ENCODE measurements at regions not wholly inside any gene's neighbourhood (a gene's known extent, or its start where the extent isn't known, plus 50 kb on each side); places are given as distances from the start of the nearest gene placed in this dataset.

- POLR2A ChIA-PET = no interaction called here
- DNase-seq (ENCODE audit: low read depth, low spot score) = no peak
- Histone ChIP-seq H3K27ac (ENCODE audit: low read depth, low read length) (no peak overlapping the region), H3K4me3 (ENCODE audit: low read depth, low read length) (no peak overlapping the region), H3K9me3 (ENCODE audit: control insufficient read depth, insufficient read depth, low read length) (no peaks in the 10 kb centered on the region; the same call in 1 of the 2 replicates), H3K27me3 (ENCODE audit: control insufficient read depth, insufficient read depth, low read length) (no peaks in the 10 kb centered on the region)
- CTCF ChIA-PET = no interaction called here
- no peak for TF ChIP-seq CTCF (IDR thresholded peaks at IDR 0.05; ENCODE audit: low read depth, low read length)
Observed at GRCh38 chr13:21846605-21847004, 175.7 kb downstream of the FGF9 start.

GRCh38 chr13:21849323-21849722 lies 178.4 kb downstream of the FGF9 start:
- peak; percentile 64 for TF ChIP-seq CTCF (IDR thresholded peaks at IDR 0.05; ENCODE audit: low read depth, low read length)
- ChIA-PET POLR2A (no interaction called here), CTCF (interaction anchor here (0.7 to 1.0 kb wide), 3 partner anchors 25 to 618 kb away, joined by 3 to 4 read pairs (median 3); no protein-coding TSS in a partner anchor)
- no peaks in the 10 kb centered on the region for H3K9me3 ChIP-seq (ENCODE audit: control insufficient read depth, insufficient read depth, low read length)
- H3K27ac ChIP-seq (ENCODE audit: low read depth, low read length) = no peak overlapping the region
- no peaks in the 10 kb centered on the region for H3K27me3 ChIP-seq (ENCODE audit: control insufficient read depth, insufficient read depth, low read length)
- H3K4me3 ChIP-seq (ENCODE audit: low read depth, low read length) = no peak overlapping the region
- DNase-seq (ENCODE audit: low read depth, low spot score) = no peak

GRCh38 chr13:21850013-21851006 lies 179.4 kb downstream of the FGF9 start:
- no peaks in the 10 kb centered on the region for H3K9me3 ChIP-seq (ENCODE audit: control insufficient read depth, insufficient read depth, low read length)
- no peak overlapping the region for H3K27ac ChIP-seq (ENCODE audit: low read depth, low read length)
- POLR2A ChIA-PET = no interaction called here
- TF ChIP-seq CTCF (IDR thresholded peaks at IDR 0.05; ENCODE audit: low read depth, low read length) = no peak
- DNase-seq (ENCODE audit: low read depth, low spot score) = no peak
- no peaks in the 10 kb centered on the region for H3K27me3 ChIP-seq (ENCODE audit: control insufficient read depth, insufficient read depth, low read length)
- CTCF ChIA-PET = interaction anchor here (0.7 to 1.0 kb wide), 3 partner anchors 24 to 617 kb away, joined by 3 to 4 read pairs (median 3); no protein-coding TSS in a partner anchor
- H3K4me3 ChIP-seq (ENCODE audit: low read depth, low read length) = no peak overlapping the region

- no peaks in the 10 kb centered on the region for H3K27me3 ChIP-seq (ENCODE audit: control insufficient read depth, insufficient read depth, low read length)
- no peak overlapping the region for H3K4me3 ChIP-seq (ENCODE audit: low read depth, low read length)
- H3K9me3 ChIP-seq (ENCODE audit: control insufficient read depth, insufficient read depth, low read length) = no peaks in the 10 kb centered on the region
- no peak overlapping the region for H3K27ac ChIP-seq (ENCODE audit: low read depth, low read length)
- no peak for DNase-seq (ENCODE audit: low read depth, low spot score)
- ChIA-PET POLR2A (no interaction called here), CTCF (no interaction called here)
- no peak for TF ChIP-seq CTCF (IDR thresholded peaks at IDR 0.05; ENCODE audit: low read depth, low read length)
Observed at GRCh38 chr13:21852043-21852442, 181.2 kb downstream of the FGF9 start.

- no peaks in the 10 kb centered on the region for H3K27me3 ChIP-seq (ENCODE audit: control insufficient read depth, insufficient read depth, low read length)
- no peak for DNase-seq (ENCODE audit: low read depth, low spot score)
- H3K27ac ChIP-seq (ENCODE audit: low read depth, low read length) = no peak overlapping the region
- H3K9me3 ChIP-seq (ENCODE audit: control insufficient read depth, insufficient read depth, low read length) = no peaks in the 10 kb centered on the region
- ChIA-PET POLR2A (no interaction called here), CTCF (no interaction called here)
- no peak for TF ChIP-seq CTCF (IDR thresholded peaks at IDR 0.05; ENCODE audit: low read depth, low read length)
- H3K4me3 ChIP-seq (ENCODE audit: low read depth, low read length) = no peak overlapping the region
Observed at GRCh38 chr13:21853779-21854178, 182.9 kb downstream of the FGF9 start.

All from AG04450 (cell line).